A549 (cell line): ENCODE measurements at regions not wholly inside any gene's neighbourhood (a gene's known extent, or its start where the extent isn't known, plus 50 kb on each side); places are given as distances from the start of the nearest gene placed in this dataset.

Experiments used
- ATAC-seq, 2 experiments: fragments of 200-7000 bp in 1 of 2; fragments of >200 bp in 1 of 2; cut with Nextera tagmentation in 1 of 2; cut with Tn5 transposase in 1 of 2; 3 replicates each; pipeline versions ENCODE4 v1.8.0 to v1.9.1; 2018 to 2020; ENCODE audit warnings: mild to moderate bottlenecking in 1 of 2, moderate library complexity in 1 of 2
- CTCF ChIA-PET: fragments of 300-600 bp; sonication (Branson Sonifier 250); formaldehyde crosslinking; extraction: SDS; loops from one replicate; lab custom pipeline; 2021; ENCODE audit warnings: antibody characterized with exemption, inconsistent platforms; lab: Yijun Ruan, JAX
- POLR2A ChIA-PET: fragments of 350-600 bp; formaldehyde crosslinking; extraction: SDS; loops from one replicate; lab custom pipeline; 2021; ENCODE audit warnings: antibody characterized with exemption, inconsistent platforms; lab: Yijun Ruan, JAX
- DNase-seq, 2 experiments: peaks; one replicate each; pipeline versions ENCODE4 v3.0.0 to v3.0.0-alpha.2; 2011 to 2016; ENCODE audit warnings: low read depth in 1 of 2, low spot score in 1 of 2
- FAIRE-seq: peaks from 2 replicates; lab custom pipeline; 2011; peaks lifted over from hg19 to GRCh38; lab: Jason Lieb, UNC
- H3K27ac ChIP-seq, 2 experiments: fragments of >200 bp; sonication (Bioruptor Twin); formaldehyde crosslinking; 3 replicates each; pipeline ENCODE4 v1.5.1; 2016 to 2017
- H3K4me1 ChIP-seq: fragments of >200 bp; sonication (Bioruptor Twin); formaldehyde crosslinking; 3 replicates; pipeline ENCODE4 v1.6.1; 2016
- H3K4me2 ChIP-seq: fragments of >200 bp; sonication (Bioruptor Twin); formaldehyde crosslinking; 3 replicates; pipeline ENCODE4 v1.6.1; 2016
- H3K4me3 ChIP-seq: fragments of >200 bp; sonication (Bioruptor Twin); formaldehyde crosslinking; 3 replicates; pipeline ENCODE4 v1.5.1; 2016
- H3K9me3 ChIP-seq: fragments of >200 bp; sonication (Bioruptor Twin); formaldehyde crosslinking; 3 replicates; pipeline ENCODE4 v1.6.1; 2016
- CTCF ChIP-seq: fragments of >200 bp; sonication (Bioruptor Twin); formaldehyde crosslinking; IDR thresholded peaks from 3 replicates; pipeline ENCODE4 v1.5.1; 2016
- EHF ChIP-seq: fragments of 250-450 bp; sonication (Bioruptor Pico); IDR thresholded peaks from 2 replicates; pipeline ENCODE4 v1.5.0; 2020; ENCODE audit warnings: mild to moderate bottlenecking
- EHMT2 ChIP-seq: fragments of 200-600 bp; sonication (generic); IDR thresholded peaks from 2 replicates; pipeline ENCODE4 v1.6.1; 2016; ENCODE audit warnings: antibody characterized with exemption, low read depth, mild to moderate bottlenecking, moderate library complexity
- EP300 ChIP-seq, 2 experiments: fragments of >200 bp; sonication (Bioruptor Twin); formaldehyde crosslinking; IDR thresholded peaks; 2 replicates in 1 of 2; 3 replicates in 1 of 2; pipeline ENCODE4 v1.6.1; 2016 to 2017
- ESRRA ChIP-seq: fragments of 150-350 bp; IDR thresholded peaks from 2 replicates; pipeline ENCODE4 v1.6.1; 2014; ENCODE audit warnings: mild to moderate bottlenecking, low read length, borderline replicate concordance
- FOXS1 ChIP-seq: fragments of 250-450 bp; sonication (Bioruptor Pico); IDR thresholded peaks from 2 replicates; pipeline ENCODE4 v1.5.0; 2020; ENCODE audit warnings: mild to moderate bottlenecking, moderate library complexity
- GATA3 ChIP-seq: IDR thresholded peaks from 2 replicates; pipeline ENCODE4 v1.6.1; 2012; ENCODE audit warnings: borderline replicate concordance
- HOXB5 ChIP-seq: fragments of 250-450 bp; sonication (Bioruptor Pico); IDR thresholded peaks from 2 replicates; pipeline ENCODE4 v1.5.0; 2020; ENCODE audit warnings: mild to moderate bottlenecking, moderate library complexity
- JUN ChIP-seq, 2 experiments: fragments of >200 bp; sonication (Bioruptor Twin); formaldehyde crosslinking; IDR thresholded peaks; 2 replicates in 1 of 2; 3 replicates in 1 of 2; pipeline ENCODE4 v1.6.1; 2016 to 2017
- MAFK ChIP-seq: fragments of 450-650 bp; IDR thresholded peaks from 2 replicates; pipeline ENCODE4 v1.6.1; 2014; ENCODE audit not compliant: partially characterized antibody
- MAZ ChIP-seq: fragments of 150-350 bp; IDR thresholded peaks from 2 replicates; pipeline ENCODE4 v1.6.1; 2014; ENCODE audit warnings: antibody characterized with exemption, low read depth, low read length, borderline replicate concordance
- MYC ChIP-seq: IDR thresholded peaks from 2 replicates; pipeline ENCODE4 v1.6.1; 2012; ENCODE audit warnings: mild to moderate bottlenecking, inconsistent platforms, low read length, improper control_type of control experiment, borderline replicate concordance
- NR3C1 ChIP-seq: fragments of >200 bp; sonication (Bioruptor Twin); formaldehyde crosslinking; IDR thresholded peaks from 3 replicates; pipeline ENCODE4 v1.6.1; 2017
- PHF8 ChIP-seq: fragments of 200-600 bp; sonication (generic); IDR thresholded peaks from 2 replicates; pipeline ENCODE4 v1.6.1; 2016; ENCODE audit warnings: low read depth, mild to moderate bottlenecking, antibody characterized with exemption, moderate library complexity, borderline replicate concordance
- POLR2A ChIP-seq: IDR thresholded peaks from 2 replicates; pipeline ENCODE4 v1.6.1; 2012; ENCODE audit warnings: mild to moderate bottlenecking, low read length
- RAD21 ChIP-seq, 2 experiments: fragments of >200 bp in 1 of 2; sonication (Bioruptor Twin) in 1 of 2; formaldehyde crosslinking in 1 of 2; IDR thresholded peaks in 1 of 2; conservative IDR thresholded peaks in 1 of 2; 2 replicates in 1 of 2; 3 replicates in 1 of 2; pipeline ENCODE4 v1.6.1; 2012 to 2018; ENCODE audit warnings: inconsistent platforms in 1 of 2
- RARB ChIP-seq: fragments of 250-450 bp; sonication (Bioruptor Pico); IDR thresholded peaks from 2 replicates; pipeline ENCODE4 v1.8.0; 2021; ENCODE audit warnings: mild to moderate bottlenecking, moderate library complexity
- RCOR1 ChIP-seq: fragments of 150-350 bp; IDR thresholded peaks from 2 replicates; pipeline ENCODE4 v1.6.1; 2014; ENCODE audit warnings: antibody characterized with exemption, low read length, low read depth
- SMC3 ChIP-seq: fragments of >200 bp; sonication (Bioruptor Twin); formaldehyde crosslinking; IDR thresholded peaks from 3 replicates; pipeline ENCODE4 v1.6.1; 2018; ENCODE audit warnings: inconsistent platforms
- TP53 ChIP-seq: fragments of 250-450 bp; sonication (Bioruptor Pico); IDR thresholded peaks from 2 replicates; pipeline ENCODE4 v1.5.0; 2021; ENCODE audit warnings: mild to moderate bottlenecking, moderate library complexity
- ZC3H11A ChIP-seq: fragments of 450-650 bp; IDR thresholded peaks from 2 replicates; pipeline ENCODE4 v1.6.1; 2014; ENCODE audit warnings: antibody characterized with exemption, mild to moderate bottlenecking
- ZFP36 ChIP-seq: fragments of 450-650 bp; IDR thresholded peaks from 2 replicates; pipeline ENCODE4 v1.6.1; 2014; ENCODE audit warnings: borderline replicate concordance; ENCODE audit not compliant: partially characterized antibody
- ZSCAN20 ChIP-seq: fragments of 250-450 bp; sonication (Bioruptor Pico); IDR thresholded peaks from 2 replicates; pipeline ENCODE4 v1.8.0; 2022; ENCODE audit warnings: mild to moderate bottlenecking, moderate library complexity
- WGBS: methylation state at CpG from one replicate; pipeline ENCODE4 v1.1.6; 2017; ENCODE audit errors: missing lambda C conversion rate; 5-methylcytosine and 5-hydroxymethylcytosine counted together
- TF ChIP-seq, protein P1 (sequence below): fragments of 150-350 bp; IDR thresholded peaks from 2 replicates; pipeline ENCODE4 v1.6.1; 2014; ENCODE audit warnings: low read depth, mild to moderate bottlenecking, low read length
- TF ChIP-seq, protein P2 (sequence below): fragments of >200 bp; sonication (Bioruptor Twin); formaldehyde crosslinking; IDR thresholded peaks from 2 replicates; pipeline ENCODE4 v1.6.1; 2016

DNA sequence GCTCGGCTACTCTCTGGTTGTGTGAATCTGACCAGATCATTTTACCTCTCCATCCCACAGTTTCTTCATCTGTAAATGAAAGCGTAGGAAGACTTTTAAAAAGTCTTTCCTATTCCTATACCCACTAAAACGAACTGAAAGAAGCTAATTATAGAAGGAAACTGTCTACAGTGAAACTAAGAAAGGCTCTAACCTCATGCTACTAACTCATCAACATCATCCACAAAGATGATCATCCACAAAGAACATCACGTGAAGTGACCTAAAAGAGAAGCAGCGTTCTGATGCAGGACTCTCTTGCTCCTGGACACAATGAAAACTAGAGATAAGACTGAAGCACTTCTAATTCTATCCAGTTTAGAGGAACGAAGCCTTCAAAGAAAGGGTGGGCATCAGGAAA is 58.5 kb upstream of the OSBPL8 start:
- no peak overlapping the region for H3K4me2 ChIP-seq
- DNase-seq = no peak
- ATAC-seq = no peak
- no peak for TF ChIP-seq SMC3
- ChIA-PET CTCF (interaction anchor here (2.5 kb wide), 1 partner anchor 173 kb away, joined by 10 read pairs; no protein-coding TSS in a partner anchor), POLR2A (no interaction called here)
- no peak overlapping the region for H3K4me3 ChIP-seq
- no peak overlapping the region for H3K27ac ChIP-seq
- no peak for FAIRE-seq
- no peaks in the 10 kb centered on the region for H3K9me3 ChIP-seq
- H3K4me1 ChIP-seq = no peaks in the 10 kb centered on the region
- WGBS = 48% methylated on average over 6 of the region's 6 CpGs

DNA sequence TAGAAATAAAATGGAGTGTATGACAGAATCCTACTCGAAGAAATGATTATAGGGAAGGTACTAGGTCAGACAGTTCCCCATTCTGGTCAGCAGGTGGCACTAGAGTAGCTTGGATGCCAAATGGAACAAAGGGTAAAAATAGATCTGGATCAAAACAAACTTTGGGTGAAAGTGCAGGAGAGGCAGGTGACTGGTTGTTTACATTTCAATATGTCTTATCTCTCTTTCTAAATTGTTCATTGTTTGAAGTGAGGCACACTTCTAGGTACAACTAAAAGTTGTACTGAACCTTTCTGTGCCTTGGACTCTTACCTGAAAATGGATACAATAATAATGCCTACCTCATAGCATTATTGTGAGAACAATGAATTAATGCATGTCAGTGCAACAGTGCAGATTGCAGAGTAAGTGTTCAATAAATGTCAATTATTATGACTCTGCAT is 62.0 kb upstream of the OSBPL8 start:
- DNase-seq (peak; percentile 68 to 73), ATAC-seq (peak; percentile 85 to 92; a peak in 5 of 6 replicates), FAIRE-seq (peak; percentile 67)
- H3K27ac ChIP-seq = no peak overlapping the region
- POLR2A ChIA-PET = no interaction called here
- 0 out of 3 replicates have a peak overlapping the region, but pooled peaks have one; percentile 22 for H3K4me2 ChIP-seq
- WGBS = 5% methylated on average over 1 of the region's 1 CpG
- CTCF ChIA-PET = interaction anchor here (0.5 to 5.5 kb wide), 27 partner anchors 9 to 428 kb away, joined by 3 to 72 read pairs (median 4); partner anchors contain the start of gene ZDHHC17
- no peaks in the 10 kb centered on the region for H3K9me3 ChIP-seq
- TF ChIP-seq TP53 (no peak), EP300 (IDR thresholded peaks at IDR 0.05) (no peak), SMC3 (peak; percentile 97), CTCF (peak; percentile 96), MAZ (no peak), GATA3 (no peak), MYC (no peak), ESRRA (no peak), PHF8 (no peak), MAFK (no peak), EHMT2 (no peak), ZC3H11A (no peak), ZSCAN20 (no peak), ZFP36 (no peak), HOXB5 (no peak), EHF (CRISPR knock-in tag) (no peak), RAD21 (conservative IDR thresholded peaks at IDR 0.05 in 1 of 2, IDR thresholded peaks at IDR 0.05 in 1 of 2) (peak; percentile 97 to 99), POLR2A (no peak), NR3C1 (no peak), RCOR1 (no peak), FOXS1 (CRISPR knock-in tag) (no peak), RARB (CRISPR knock-in tag) (no peak), JUN (IDR thresholded peaks at IDR 0.05) (no peak)
- TF ChIP-seq, protein P1, sequence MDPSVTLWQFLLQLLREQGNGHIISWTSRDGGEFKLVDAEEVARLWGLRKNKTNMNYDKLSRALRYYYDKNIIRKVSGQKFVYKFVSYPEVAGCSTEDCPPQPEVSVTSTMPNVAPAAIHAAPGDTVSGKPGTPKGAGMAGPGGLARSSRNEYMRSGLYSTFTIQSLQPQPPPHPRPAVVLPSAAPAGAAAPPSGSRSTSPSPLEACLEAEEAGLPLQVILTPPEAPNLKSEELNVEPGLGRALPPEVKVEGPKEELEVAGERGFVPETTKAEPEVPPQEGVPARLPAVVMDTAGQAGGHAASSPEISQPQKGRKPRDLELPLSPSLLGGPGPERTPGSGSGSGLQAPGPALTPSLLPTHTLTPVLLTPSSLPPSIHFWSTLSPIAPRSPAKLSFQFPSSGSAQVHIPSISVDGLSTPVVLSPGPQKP = no peak
- TF ChIP-seq, protein P2, sequence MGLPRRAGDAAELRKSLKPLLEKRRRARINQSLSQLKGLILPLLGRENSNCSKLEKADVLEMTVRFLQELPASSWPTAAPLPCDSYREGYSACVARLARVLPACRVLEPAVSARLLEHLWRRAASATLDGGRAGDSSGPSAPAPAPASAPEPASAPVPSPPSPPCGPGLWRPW = no peak
- TF ChIP-seq, all 56 proteins: peak for 3
- Histone ChIP-seq H3K4me1 (no peaks in the 10 kb centered on the region), H3K4me3 (no peak overlapping the region)
